ENCODE measurements at regions not wholly inside any gene's neighbourhood (a gene's known extent, or its start where the extent isn't known, plus 50 kb on each side); places are given as distances from the start of the nearest gene placed in this dataset.
"Not testable (repeated sequence)": the region's sequence is repeated elsewhere in the genome, so short reads cannot be mapped to it uniquely, and the experiment has no call there.

GRCh38 chr22:48624401-48624800 is 1203.3 kb downstream of the BRD1 start:
- H3K36me3 ChIP-seq (ENCODE audit: control insufficient read depth in 2 of 2, insufficient read depth in 2 of 2, low read length in 2 of 2) = no peaks in the 10 kb centered on the region
- no peaks in the 10 kb centered on the region for H3K9me3 ChIP-seq (ENCODE audit: control insufficient read depth in 2 of 2, low read length in 2 of 2)
- no peak overlapping the region for H3K27ac ChIP-seq (ENCODE audit: low read length)
- no peak overlapping the region for H3K4me3 ChIP-seq (ENCODE audit: low read length in 2 of 2)
- H3K27me3 ChIP-seq (ENCODE audit: control insufficient read depth in 1 of 2, insufficient read depth in 2 of 2, low read length in 2 of 2) = peaks cover 3 to 6% of the 10 kb centered on the region in 2 donors
- H3K4me1 ChIP-seq (ENCODE audit: control insufficient read depth, insufficient read depth, low read length) = no peaks in the 10 kb centered on the region
- H3K9ac ChIP-seq (ENCODE audit: low read length in 2 of 2) = no peak overlapping the region

GRCh38 chr22:48622891-48623545 is 1204.7 kb downstream of the BRD1 start:
- H3K9me3 ChIP-seq (ENCODE audit: control insufficient read depth in 2 of 2, low read length in 2 of 2) = no peaks in the 10 kb centered on the region
- H3K4me3 ChIP-seq (ENCODE audit: low read length in 2 of 2) = no peak overlapping the region
- H3K9ac ChIP-seq (ENCODE audit: low read length in 2 of 2) = no peak overlapping the region
- H3K27ac ChIP-seq (ENCODE audit: low read length) = no peak overlapping the region
- H3K4me1 ChIP-seq (ENCODE audit: control insufficient read depth, insufficient read depth, low read length) = no peaks in the 10 kb centered on the region
- H3K36me3 ChIP-seq (ENCODE audit: control insufficient read depth in 2 of 2, insufficient read depth in 2 of 2, low read length in 2 of 2) = no peaks in the 10 kb centered on the region
- peaks cover 3 to 6% of the 10 kb centered on the region in 2 donors for H3K27me3 ChIP-seq (ENCODE audit: control insufficient read depth in 1 of 2, insufficient read depth in 2 of 2, low read length in 2 of 2)

- peaks cover 3 to 4% of the 10 kb centered on the region in 2 donors for H3K27me3 ChIP-seq (ENCODE audit: control insufficient read depth in 1 of 2, insufficient read depth in 2 of 2, low read length in 2 of 2)
- no peak overlapping the region for H3K4me3 ChIP-seq (ENCODE audit: low read length in 2 of 2)
- H3K36me3 ChIP-seq (ENCODE audit: control insufficient read depth in 2 of 2, insufficient read depth in 2 of 2, low read length in 2 of 2) = no peaks in the 10 kb centered on the region
- no peak overlapping the region for H3K27ac ChIP-seq (ENCODE audit: low read length)
- no peak overlapping the region for H3K9ac ChIP-seq (ENCODE audit: low read length in 2 of 2)
- no peaks in the 10 kb centered on the region for H3K9me3 ChIP-seq (ENCODE audit: control insufficient read depth in 2 of 2, low read length in 2 of 2)
- H3K4me1 ChIP-seq (ENCODE audit: control insufficient read depth, insufficient read depth, low read length) = no peaks in the 10 kb centered on the region
These were observed 1206.6 kb downstream of the BRD1 start for GRCh38 chr22:48621085-48621484.

GRCh38 chr22:48620460-48620859 is 1207.2 kb downstream of the BRD1 start:
- not testable (repeated sequence) for H3K4me1 ChIP-seq (ENCODE audit: control insufficient read depth, insufficient read depth, low read length); H3K27ac ChIP-seq (ENCODE audit: low read length); H3K9me3 ChIP-seq (ENCODE audit: control insufficient read depth in 2 of 2, low read length in 2 of 2); H3K9ac ChIP-seq (ENCODE audit: low read length in 2 of 2); H3K36me3 ChIP-seq (ENCODE audit: control insufficient read depth in 2 of 2, insufficient read depth in 2 of 2, low read length in 2 of 2); H3K27me3 ChIP-seq (ENCODE audit: control insufficient read depth in 1 of 2, insufficient read depth in 2 of 2, low read length in 2 of 2); H3K4me3 ChIP-seq (ENCODE audit: low read length in 2 of 2)

- Histone ChIP-seq H3K9ac (ENCODE audit: low read length in 2 of 2) (no peak overlapping the region), H3K27me3 (ENCODE audit: control insufficient read depth in 1 of 2, insufficient read depth in 2 of 2, low read length in 2 of 2) (peaks cover 3 to 4% of the 10 kb centered on the region in 2 donors), H3K36me3 (ENCODE audit: control insufficient read depth in 2 of 2, insufficient read depth in 2 of 2, low read length in 2 of 2) (no peaks in the 10 kb centered on the region), H3K27ac (ENCODE audit: low read length) (no peak overlapping the region), H3K9me3 (ENCODE audit: control insufficient read depth in 2 of 2, low read length in 2 of 2) (no peaks in the 10 kb centered on the region), H3K4me1 (ENCODE audit: control insufficient read depth, insufficient read depth, low read length) (no peaks in the 10 kb centered on the region), H3K4me3 (ENCODE audit: low read length in 2 of 2) (no peak overlapping the region)
These were observed 1208.0 kb downstream of the BRD1 start for GRCh38 chr22:48619721-48620120.

GRCh38 chr22:48618326-48618725 is 1209.3 kb downstream of the BRD1 start:
- H3K4me3 ChIP-seq (ENCODE audit: low read length in 2 of 2) = no peak overlapping the region
- H3K9me3 ChIP-seq (ENCODE audit: control insufficient read depth in 2 of 2, low read length in 2 of 2) = no peaks in the 10 kb centered on the region
- H3K27ac ChIP-seq (ENCODE audit: low read length) = no peak overlapping the region
- H3K27me3 ChIP-seq (ENCODE audit: control insufficient read depth in 1 of 2, insufficient read depth in 2 of 2, low read length in 2 of 2) = peaks cover 2 to 3% of the 10 kb centered on the region in 2 donors
- no peaks in the 10 kb centered on the region for H3K36me3 ChIP-seq (ENCODE audit: control insufficient read depth in 2 of 2, insufficient read depth in 2 of 2, low read length in 2 of 2)
- H3K4me1 ChIP-seq (ENCODE audit: control insufficient read depth, insufficient read depth, low read length) = no peaks in the 10 kb centered on the region
- no peak overlapping the region for H3K9ac ChIP-seq (ENCODE audit: low read length in 2 of 2)

- H3K36me3 ChIP-seq (ENCODE audit: control insufficient read depth in 2 of 2, insufficient read depth in 2 of 2, low read length in 2 of 2) = no peaks in the 10 kb centered on the region
- H3K27ac ChIP-seq (ENCODE audit: low read length) = no peak overlapping the region
- no peaks in the 10 kb centered on the region for H3K4me1 ChIP-seq (ENCODE audit: control insufficient read depth, insufficient read depth, low read length)
These were observed 1211.0 kb downstream of the BRD1 start for GRCh38 chr22:48616656-48617055.

GRCh38 chr22:48615171-48616008 is 1212.3 kb downstream of the BRD1 start:
- no peak overlapping the region for H3K27ac ChIP-seq (ENCODE audit: low read length)
- H3K27me3 ChIP-seq (ENCODE audit: control insufficient read depth in 1 of 2, insufficient read depth in 2 of 2, low read length in 2 of 2) = no peaks in the 10 kb centered on the region
- no peak overlapping the region for H3K9ac ChIP-seq (ENCODE audit: low read length in 2 of 2)
- H3K36me3 ChIP-seq (ENCODE audit: control insufficient read depth in 2 of 2, insufficient read depth in 2 of 2, low read length in 2 of 2) = no peaks in the 10 kb centered on the region
- no peaks in the 10 kb centered on the region for H3K9me3 ChIP-seq (ENCODE audit: control insufficient read depth in 2 of 2, low read length in 2 of 2)
- no peaks in the 10 kb centered on the region for H3K4me1 ChIP-seq (ENCODE audit: control insufficient read depth, insufficient read depth, low read length)
- no peak overlapping the region for H3K4me3 ChIP-seq (ENCODE audit: low read length in 2 of 2)

More at GRCh38 chr22:48616656-48617055, 1211.0 kb downstream of the BRD1 start:
- Histone ChIP-seq H3K27me3 (ENCODE audit: control insufficient read depth in 1 of 2, insufficient read depth in 2 of 2, low read length in 2 of 2) (peaks cover 1 to 2% of the 10 kb centered on the region in 2 donors), H3K9me3 (ENCODE audit: control insufficient read depth in 2 of 2, low read length in 2 of 2) (no peaks in the 10 kb centered on the region), H3K9ac (ENCODE audit: low read length in 2 of 2) (no peak overlapping the region), H3K4me3 (ENCODE audit: low read length in 2 of 2) (no peak overlapping the region)

- H3K4me3 ChIP-seq (ENCODE audit: low read length in 2 of 2) = no peak overlapping the region
- H3K9ac ChIP-seq (ENCODE audit: low read length in 2 of 2) = no peak overlapping the region
- H3K9me3 ChIP-seq (ENCODE audit: control insufficient read depth in 2 of 2, low read length in 2 of 2) = no peaks in the 10 kb centered on the region
- H3K4me1 ChIP-seq (ENCODE audit: control insufficient read depth, insufficient read depth, low read length) = no peaks in the 10 kb centered on the region
- no peaks in the 10 kb centered on the region for H3K36me3 ChIP-seq (ENCODE audit: control insufficient read depth in 2 of 2, insufficient read depth in 2 of 2, low read length in 2 of 2)
- no peak overlapping the region for H3K27ac ChIP-seq (ENCODE audit: low read length)
- H3K27me3 ChIP-seq (ENCODE audit: control insufficient read depth in 1 of 2, insufficient read depth in 2 of 2, low read length in 2 of 2) = no peaks in the 10 kb centered on the region
These were observed 1214.0 kb downstream of the BRD1 start for GRCh38 chr22:48613566-48614200.

GRCh38 chr22:48612077-48612995 is 1215.3 kb downstream of the BRD1 start:
- H3K9me3 ChIP-seq (ENCODE audit: control insufficient read depth in 2 of 2, low read length in 2 of 2) = no peaks in the 10 kb centered on the region
- no peak overlapping the region for H3K9ac ChIP-seq (ENCODE audit: low read length in 2 of 2)
- H3K4me1 ChIP-seq (ENCODE audit: control insufficient read depth, insufficient read depth, low read length) = no peaks in the 10 kb centered on the region
- no peak overlapping the region for H3K4me3 ChIP-seq (ENCODE audit: low read length in 2 of 2)
- no peak overlapping the region for H3K27ac ChIP-seq (ENCODE audit: low read length)
- no peaks in the 10 kb centered on the region for H3K36me3 ChIP-seq (ENCODE audit: control insufficient read depth in 2 of 2, insufficient read depth in 2 of 2, low read length in 2 of 2)
- H3K27me3 ChIP-seq (ENCODE audit: control insufficient read depth in 1 of 2, insufficient read depth in 2 of 2, low read length in 2 of 2) = no peaks in the 10 kb centered on the region

All from stomach smooth muscle (tissue), 2 donors.